H1 (cell line): ENCODE measurements at regions not wholly inside any gene's neighbourhood (a gene's known extent, or its start where the extent isn't known, plus 50 kb on each side); places are given as distances from the start of the nearest gene placed in this dataset.

ENCODE experiments used
- CREB1 ChIP-seq: IDR thresholded peaks from 2 replicates; pipeline ENCODE4 v1.6.1; 2012; ENCODE audit warnings: inconsistent platforms
- CTCF ChIP-seq, 3 experiments: IDR thresholded peaks; 1 replicate in 2 of 3; 2 replicates in 1 of 3; pipeline versions ENCODE4 v1.5.1 to v1.6.1; 2011; ENCODE audit warnings: low read length in 3 of 3, mild to moderate bottlenecking in 3 of 3, inconsistent platforms in 2 of 3, low read depth in 1 of 3, moderate library complexity in 1 of 3; ENCODE audit not compliant: insufficient read depth in 1 of 3; ENCODE audit errors: control extremely low read depth in 1 of 3
- JUN ChIP-seq: IDR thresholded peaks from 2 replicates; pipeline ENCODE4 v1.6.1; 2011; ENCODE audit warnings: low read depth, mild to moderate bottlenecking, improper control_type of control experiment, low read length
- POLR2A ChIP-seq, 2 experiments: IDR thresholded peaks; 1 replicate in 1 of 2; 2 replicates in 1 of 2; pipeline ENCODE4 v1.6.1; 2011; ENCODE audit warnings: low read depth in 2 of 2, low read length in 2 of 2, mild to moderate bottlenecking in 2 of 2; ENCODE audit errors: control extremely low read depth in 1 of 2
- POLR2AphosphoS5 ChIP-seq: IDR thresholded peaks from 2 replicates; pipeline ENCODE4 v1.6.1; 2011; ENCODE audit warnings: low read depth, low read length
- SP2 ChIP-seq: IDR thresholded peaks from 2 replicates; pipeline ENCODE4 v1.6.1; 2012; ENCODE audit warnings: mild to moderate bottlenecking, low read length, inconsistent platforms
- TAF1 ChIP-seq: IDR thresholded peaks from 2 replicates; pipeline ENCODE4 v1.6.1; 2011; ENCODE audit warnings: mild to moderate bottlenecking, low read depth, low read length

GRCh38 chr5:132130918-132131715 is 57.5 kb downstream of the CSF2 start:
- no peak for TF ChIP-seq TAF1
- no peak for TF ChIP-seq POLR2A (IDR thresholded peaks at IDR 0.05; ENCODE audit: control extremely low read depth in 1 of 2, low read depth in 2 of 2, low read length in 2 of 2)
- TF ChIP-seq CTCF (IDR thresholded peaks at IDR 0.05; ENCODE audit: control extremely low read depth in 1 of 3, insufficient read depth in 1 of 3, low read depth in 1 of 3, low read length in 3 of 3), result no peak
- TF ChIP-seq POLR2AphosphoS5, result no peak
- no peak for TF ChIP-seq CREB1
- no peak for TF ChIP-seq SP2
- no peak for TF ChIP-seq JUN
